ENCODE measurements at regions not wholly inside any gene's neighbourhood (a gene's known extent, or its start where the extent isn't known, plus 50 kb on each side); places are given as distances from the start of the nearest gene placed in this dataset.

- H3K9ac ChIP-seq (ENCODE audit: low read depth, low read length): no peak overlapping the region
- WGBS: 75% methylated on average over 6 of the region's 6 CpGs
- H3K4me1 ChIP-seq (ENCODE audit: insufficient read depth, low read length): no peaks in the 10 kb centered on the region
- H3K4me3 ChIP-seq (ENCODE audit: low read length): no peak overlapping the region
- H3K9me3 ChIP-seq (ENCODE audit: insufficient read depth, low read depth, low read length): no peaks in the 10 kb centered on the region
- H3K36me3 ChIP-seq (ENCODE audit: insufficient read depth, low read length): no peaks in the 10 kb centered on the region
- no peak overlapping the region for H3K27ac ChIP-seq (ENCODE audit: low read depth, low read length)
- no peaks in the 10 kb centered on the region for H3K27me3 ChIP-seq (ENCODE audit: insufficient read depth, low read length)
These were observed 164.7 kb upstream of the UMPS start for GRCh38 chr3:124565551-124565950.

- Histone ChIP-seq H3K36me3 (ENCODE audit: insufficient read depth, low read length) (no peaks in the 10 kb centered on the region), H3K4me3 (ENCODE audit: low read length) (no peak overlapping the region), H3K9ac (ENCODE audit: low read depth, low read length) (no peak overlapping the region), H3K27ac (ENCODE audit: low read depth, low read length) (no peak overlapping the region), H3K4me1 (ENCODE audit: insufficient read depth, low read length) (no peaks in the 10 kb centered on the region), H3K27me3 (ENCODE audit: insufficient read depth, low read length) (no peaks in the 10 kb centered on the region), H3K9me3 (ENCODE audit: insufficient read depth, low read depth, low read length) (no peaks in the 10 kb centered on the region)
- WGBS: 95% methylated on average over 2 of the region's 2 CpGs
These were observed 163.6 kb upstream of the UMPS start for GRCh38 chr3:124566701-124567100.

DNA sequence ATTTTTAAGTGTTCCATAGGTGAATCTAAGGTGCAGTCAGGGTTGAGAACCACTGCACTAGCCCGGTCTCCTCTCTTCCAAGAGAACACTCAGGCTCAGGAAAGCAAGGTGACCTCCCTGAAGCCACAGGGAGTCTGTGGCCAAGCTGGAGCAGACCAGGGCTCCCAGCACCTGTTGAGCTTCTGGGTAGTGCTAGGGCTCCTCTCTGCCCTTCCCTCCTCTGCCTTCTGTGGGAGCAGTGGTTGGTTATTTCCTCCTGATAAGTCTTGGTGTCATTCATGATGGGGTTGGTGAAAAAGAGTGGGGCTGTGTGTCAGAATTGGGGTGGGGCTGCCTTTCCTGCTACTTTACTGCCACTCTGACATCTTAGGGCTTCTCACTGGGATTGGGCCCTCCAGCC lies 163.1 kb upstream of the UMPS start:
- H3K4me3 ChIP-seq (ENCODE audit: low read length): no peak overlapping the region
- WGBS: 93% methylated on average over 1 of the region's 1 CpG

DNA sequence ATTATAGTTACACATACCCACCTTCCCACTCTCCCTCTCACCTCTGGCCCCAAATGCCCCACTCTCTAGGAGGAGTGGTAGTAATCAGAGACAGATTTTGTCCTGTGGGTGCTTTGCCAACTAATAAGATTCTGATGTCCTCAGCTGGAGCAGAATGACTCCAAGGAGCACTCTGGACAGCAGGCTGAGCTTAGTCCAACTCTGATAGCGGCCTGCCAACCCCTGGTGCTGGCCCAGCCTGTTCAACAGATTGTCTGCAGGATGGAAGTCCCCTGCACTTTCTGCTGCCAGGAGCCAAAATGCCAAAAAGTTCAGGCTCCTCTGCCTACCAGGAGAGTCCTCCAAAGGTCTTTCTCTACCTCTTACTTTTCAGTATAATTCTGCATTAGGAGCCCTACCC lies 160.5 kb upstream of the UMPS start:
- Histone ChIP-seq H3K4me1 (ENCODE audit: insufficient read depth, low read length) (no peaks in the 10 kb centered on the region), H3K27ac (ENCODE audit: low read depth, low read length) (no peak overlapping the region), H3K9me3 (ENCODE audit: insufficient read depth, low read depth, low read length) (no peaks in the 10 kb centered on the region), H3K27me3 (ENCODE audit: insufficient read depth, low read length) (no peaks in the 10 kb centered on the region), H3K4me3 (ENCODE audit: low read length) (no peak overlapping the region), H3K9ac (ENCODE audit: low read depth, low read length) (no peak overlapping the region), H3K36me3 (ENCODE audit: insufficient read depth, low read length) (no peaks in the 10 kb centered on the region)
- 91% methylated on average over 1 of the region's 1 CpG for WGBS

More for the DNA sequence above, 163.1 kb upstream of the UMPS start:
- Histone ChIP-seq H3K36me3 (ENCODE audit: insufficient read depth, low read length) (no peaks in the 10 kb centered on the region), H3K4me1 (ENCODE audit: insufficient read depth, low read length) (no peaks in the 10 kb centered on the region), H3K9ac (ENCODE audit: low read depth, low read length) (no peak overlapping the region), H3K27me3 (ENCODE audit: insufficient read depth, low read length) (no peaks in the 10 kb centered on the region), H3K27ac (ENCODE audit: low read depth, low read length) (no peak overlapping the region), H3K9me3 (ENCODE audit: insufficient read depth, low read depth, low read length) (no peaks in the 10 kb centered on the region)

DNA sequence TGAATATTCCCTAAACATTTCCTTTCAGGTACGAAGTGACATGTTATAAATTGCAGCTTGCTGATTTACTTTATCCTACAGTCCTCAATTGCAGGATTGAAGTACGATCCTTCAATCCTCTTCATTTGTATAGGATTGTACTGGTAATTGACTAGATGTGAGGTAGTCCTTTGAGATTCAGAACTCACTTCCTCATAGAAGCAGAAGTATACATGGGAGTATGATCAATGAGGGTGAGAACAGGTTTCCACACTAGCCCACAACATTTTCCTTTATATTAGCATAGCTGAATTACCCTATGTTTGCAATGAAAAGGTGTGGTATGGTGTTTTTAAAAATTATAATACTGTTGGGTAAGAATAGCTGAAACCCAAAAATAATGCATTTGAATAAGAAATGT lies 160.0 kb upstream of the UMPS start:
- Histone ChIP-seq H3K4me3 (ENCODE audit: low read length) (no peak overlapping the region), H3K27me3 (ENCODE audit: insufficient read depth, low read length) (no peaks in the 10 kb centered on the region), H3K9me3 (ENCODE audit: insufficient read depth, low read depth, low read length) (no peaks in the 10 kb centered on the region), H3K4me1 (ENCODE audit: insufficient read depth, low read length) (no peaks in the 10 kb centered on the region), H3K9ac (ENCODE audit: low read depth, low read length) (no peak overlapping the region), H3K27ac (ENCODE audit: low read depth, low read length) (no peak overlapping the region), H3K36me3 (ENCODE audit: insufficient read depth, low read length) (no peaks in the 10 kb centered on the region)
- 100% methylated on average over 2 of the region's 2 CpGs for WGBS

DNA sequence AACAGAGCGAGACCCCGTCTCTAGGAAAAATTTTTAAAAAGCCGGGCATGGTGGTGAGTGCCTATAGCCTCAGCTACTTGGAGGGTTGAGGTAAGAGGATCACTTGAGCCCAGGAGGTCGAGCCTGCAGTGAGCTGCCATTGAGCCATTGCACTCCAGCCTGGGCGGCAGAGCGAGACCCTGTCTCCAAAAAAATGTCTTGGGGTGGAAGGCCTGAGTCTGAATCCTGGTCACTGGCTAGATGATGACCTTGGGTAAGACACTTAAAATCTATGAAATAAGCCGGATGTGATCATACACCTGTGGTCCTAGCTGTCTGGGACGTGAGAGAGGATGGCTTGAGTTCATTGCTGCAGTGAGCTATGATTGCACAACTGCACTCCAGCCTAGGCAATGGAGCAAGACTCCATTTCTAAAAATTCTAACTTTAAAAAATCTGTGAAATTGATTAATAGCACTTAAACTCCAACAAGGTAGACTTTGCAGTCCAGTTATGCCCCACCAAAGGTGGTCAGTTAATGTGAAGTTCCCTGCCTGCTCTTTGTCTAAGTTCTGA lies 157.3 kb upstream of the UMPS start:
- Histone ChIP-seq H3K4me1 (ENCODE audit: insufficient read depth, low read length) (no peaks in the 10 kb centered on the region), H3K4me3 (ENCODE audit: low read length) (no peak overlapping the region), H3K27me3 (ENCODE audit: insufficient read depth, low read length) (no peaks in the 10 kb centered on the region), H3K9me3 (ENCODE audit: insufficient read depth, low read depth, low read length) (no peaks in the 10 kb centered on the region), H3K9ac (ENCODE audit: low read depth, low read length) (no peak overlapping the region), H3K27ac (ENCODE audit: low read depth, low read length) (no peak overlapping the region), H3K36me3 (ENCODE audit: insufficient read depth, low read length) (no peaks in the 10 kb centered on the region)
- 89% methylated on average over 8 of the region's 8 CpGs for WGBS

DNA sequence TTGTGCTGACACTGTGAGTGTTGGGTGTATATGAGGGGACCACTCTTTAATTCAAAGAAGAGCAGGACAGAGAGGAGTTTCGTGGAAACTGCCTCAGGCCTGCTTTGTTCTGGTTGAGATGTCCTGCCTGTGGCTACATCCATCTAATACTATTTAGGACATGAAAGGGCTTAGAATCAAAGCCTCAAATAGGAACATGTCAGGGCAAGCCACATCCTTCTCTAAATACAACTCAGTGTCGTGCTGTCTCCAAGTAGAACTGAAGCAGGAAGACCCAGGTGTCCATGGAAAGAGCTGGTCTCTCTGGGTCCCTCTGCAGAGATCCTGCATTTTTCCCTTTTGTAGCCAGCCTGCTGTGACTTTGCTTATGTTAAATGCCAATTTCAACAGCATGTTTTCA lies 156.2 kb upstream of the UMPS start:
- Histone ChIP-seq H3K27ac (ENCODE audit: low read depth, low read length) (no peak overlapping the region), H3K4me3 (ENCODE audit: low read length) (no peak overlapping the region), H3K9me3 (ENCODE audit: insufficient read depth, low read depth, low read length) (no peaks in the 10 kb centered on the region), H3K9ac (ENCODE audit: low read depth, low read length) (no peak overlapping the region), H3K4me1 (ENCODE audit: insufficient read depth, low read length) (no peaks in the 10 kb centered on the region), H3K36me3 (ENCODE audit: insufficient read depth, low read length) (no peaks in the 10 kb centered on the region), H3K27me3 (ENCODE audit: insufficient read depth, low read length) (no peaks in the 10 kb centered on the region)
- WGBS: 91% methylated on average over 2 of the region's 2 CpGs

DNA sequence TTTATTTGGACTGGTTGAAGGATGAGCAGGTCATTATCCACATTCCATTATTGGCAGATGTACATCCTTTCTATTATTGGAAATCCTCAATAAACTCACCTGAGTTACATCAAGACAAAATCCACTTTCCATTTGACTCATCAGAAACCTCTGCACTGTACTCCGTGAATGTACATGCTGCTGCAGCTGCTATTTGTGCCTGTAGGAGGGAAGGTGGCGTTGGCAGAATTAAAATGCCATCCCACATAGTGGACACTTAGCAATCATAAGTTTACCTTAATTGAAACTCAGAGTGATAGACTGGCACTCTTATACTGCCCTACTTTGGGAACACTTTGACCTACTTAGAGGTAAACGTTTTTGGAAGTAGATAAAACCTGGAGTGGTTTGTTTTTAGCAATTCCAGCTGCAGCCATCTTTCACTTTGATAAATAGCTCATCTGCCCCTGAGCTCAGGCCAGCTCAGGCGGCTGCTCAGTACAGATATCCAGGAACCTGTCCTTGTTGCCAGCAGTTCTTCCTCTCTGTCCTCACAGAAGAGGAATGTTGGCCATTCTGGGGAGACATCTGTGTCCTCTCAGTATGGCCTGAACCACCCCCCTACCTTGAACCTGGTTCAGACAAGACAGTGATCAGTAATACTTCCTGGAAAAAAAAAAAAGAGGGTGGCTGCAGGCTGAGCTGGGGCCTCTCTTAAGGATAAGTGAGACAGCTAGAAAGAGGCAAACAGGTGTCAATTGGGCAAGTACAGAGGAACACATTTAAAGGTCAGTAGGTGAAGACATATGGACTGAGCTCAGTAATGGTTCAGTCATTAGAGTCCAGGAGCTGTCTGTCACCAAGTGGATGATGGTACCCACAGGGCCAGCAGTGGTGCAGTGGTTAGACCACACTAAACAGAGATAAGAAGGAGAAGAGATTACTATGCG lies 153.4 kb upstream of the UMPS start:
- 84% methylated on average over 5 of the region's 5 CpGs for WGBS

DNA sequence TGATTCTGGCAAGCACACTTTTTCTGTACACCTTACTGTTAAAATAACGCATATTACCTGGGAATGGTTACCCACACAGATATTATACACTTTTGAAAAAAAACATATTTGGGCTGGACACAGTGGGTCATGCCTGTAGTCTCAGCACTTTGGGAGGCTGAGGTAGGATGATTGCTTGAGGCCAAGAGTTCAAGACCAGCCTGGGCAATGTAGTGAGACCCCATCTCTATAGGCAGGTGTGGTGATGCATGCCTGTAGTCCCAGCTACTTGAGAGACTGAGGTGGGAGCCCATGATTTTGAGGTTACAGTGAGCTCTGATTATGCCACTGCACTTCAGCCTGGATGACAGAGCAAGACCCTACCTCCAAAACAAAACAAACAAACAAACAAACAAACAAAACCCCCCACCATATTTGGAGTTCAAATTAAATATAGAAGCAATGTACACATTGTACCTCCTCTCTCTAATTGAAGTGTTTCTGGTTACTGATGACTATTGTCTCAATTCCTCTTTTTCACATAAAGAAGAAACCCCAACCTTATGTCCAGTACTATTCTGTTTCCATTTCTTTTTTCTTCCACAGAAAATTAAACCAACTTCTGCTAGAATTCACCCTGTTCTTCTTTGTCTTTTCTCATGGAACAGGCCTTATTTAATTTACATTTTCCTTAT lies 152.6 kb upstream of the UMPS start:
- Histone ChIP-seq H3K4me1 (ENCODE audit: insufficient read depth, low read length) (no peaks in the 10 kb centered on the region), H3K9me3 (ENCODE audit: insufficient read depth, low read depth, low read length) (no peaks in the 10 kb centered on the region), H3K4me3 (ENCODE audit: low read length) (no peak overlapping the region), H3K9ac (ENCODE audit: low read depth, low read length) (no peak overlapping the region), H3K27me3 (ENCODE audit: insufficient read depth, low read length) (no peaks in the 10 kb centered on the region), H3K36me3 (ENCODE audit: insufficient read depth, low read length) (no peaks in the 10 kb centered on the region), H3K27ac (ENCODE audit: low read depth, low read length) (no peak overlapping the region)
- 100% methylated on average over 1 of the region's 1 CpG for WGBS

More for the DNA sequence above, 153.4 kb upstream of the UMPS start:
- Histone ChIP-seq H3K36me3 (ENCODE audit: insufficient read depth, low read length) (no peaks in the 10 kb centered on the region), H3K27ac (ENCODE audit: low read depth, low read length) (no peak overlapping the region), H3K9ac (ENCODE audit: low read depth, low read length) (no peak overlapping the region), H3K9me3 (ENCODE audit: insufficient read depth, low read depth, low read length) (no peaks in the 10 kb centered on the region), H3K4me1 (ENCODE audit: insufficient read depth, low read length) (no peaks in the 10 kb centered on the region), H3K4me3 (ENCODE audit: low read length) (no peak overlapping the region), H3K27me3 (ENCODE audit: insufficient read depth, low read length) (no peaks in the 10 kb centered on the region)

DNA sequence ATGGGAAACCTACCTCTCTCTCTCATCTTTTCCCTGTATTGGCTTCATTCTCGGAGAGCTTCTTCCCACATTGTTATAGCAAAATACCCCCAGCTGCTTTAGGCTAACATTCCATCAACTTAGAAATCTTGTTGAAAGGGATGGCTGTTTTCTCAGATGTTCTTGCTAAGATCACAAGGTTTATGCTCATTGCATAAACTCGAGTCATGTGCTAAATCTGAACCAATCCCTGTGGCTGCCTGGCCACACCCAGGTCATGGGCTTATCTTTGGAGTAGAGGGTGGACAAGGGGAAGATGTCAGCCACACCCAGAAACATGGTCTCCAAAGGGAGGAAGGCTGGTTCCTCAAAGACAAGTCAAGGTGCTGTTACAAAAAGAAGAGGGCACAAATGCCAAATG lies 150.6 kb upstream of the UMPS start:
- Histone ChIP-seq H3K9ac (ENCODE audit: low read depth, low read length) (no peak overlapping the region), H3K27me3 (ENCODE audit: insufficient read depth, low read length) (peaks cover 18% of the 10 kb centered on the region), H3K4me1 (ENCODE audit: insufficient read depth, low read length) (no peaks in the 10 kb centered on the region), H3K4me3 (ENCODE audit: low read length) (no peak overlapping the region), H3K27ac (ENCODE audit: low read depth, low read length) (no peak overlapping the region), H3K36me3 (ENCODE audit: insufficient read depth, low read length) (no peaks in the 10 kb centered on the region), H3K9me3 (ENCODE audit: insufficient read depth, low read depth, low read length) (no peaks in the 10 kb centered on the region)
- 96% methylated on average over 2 of the region's 2 CpGs for WGBS

- Histone ChIP-seq H3K27me3 (ENCODE audit: insufficient read depth, low read length) (peaks cover 44% of the 10 kb centered on the region), H3K9me3 (ENCODE audit: insufficient read depth, low read depth, low read length) (no peaks in the 10 kb centered on the region), H3K9ac (ENCODE audit: low read depth, low read length) (no peak overlapping the region), H3K4me1 (ENCODE audit: insufficient read depth, low read length) (peaks cover 21% of the 10 kb centered on the region), H3K4me3 (ENCODE audit: low read length) (no peak overlapping the region), H3K36me3 (ENCODE audit: insufficient read depth, low read length) (no peaks in the 10 kb centered on the region), H3K27ac (ENCODE audit: low read depth, low read length) (no peak overlapping the region)
- 91% methylated on average over 4 of the region's 4 CpGs for WGBS
These were observed 148.1 kb upstream of the UMPS start for GRCh38 chr3:124582196-124582595.
